ENCODE measurements at regions not wholly inside any gene's neighbourhood (a gene's known extent, or its start where the extent isn't known, plus 50 kb on each side); places are given as distances from the start of the nearest gene placed in this dataset.

GRCh38 chr18:56197241-56197859, 441.0 kb downstream of the TXNL1 start:
- FAIRE-seq (no peak), DNase-seq (ENCODE audit: insufficient read length) (no peak)
- no peak for TF ChIP-seq TAF1 (IDR thresholded peaks at IDR 0.05; ENCODE audit: borderline replicate concordance, low read depth, low read length)
- TF ChIP-seq POLR2A (IDR thresholded peaks at IDR 0.05; ENCODE audit: low read depth, low read length): no peak
- no peak for TF ChIP-seq POLR2AphosphoS5 (IDR thresholded peaks at IDR 0.05; ENCODE audit: low read depth, low read length)

- TF ChIP-seq POLR2A (IDR thresholded peaks at IDR 0.05; ENCODE audit: low read depth, low read length) (no peak), POLR2AphosphoS5 (IDR thresholded peaks at IDR 0.05; ENCODE audit: low read depth, low read length) (no peak), TAF1 (IDR thresholded peaks at IDR 0.05; ENCODE audit: borderline replicate concordance, low read depth, low read length) (no peak)
- FAIRE-seq (no peak), DNase-seq (ENCODE audit: insufficient read length) (no peak)
Measured at GRCh38 chr18:56196495-56197225, 441.7 kb downstream of the TXNL1 start.

GRCh38 chr18:56191334-56191733, 447.1 kb downstream of the TXNL1 start:
- FAIRE-seq: no peak
- DNase-seq (ENCODE audit: insufficient read length): no peak
- no peak for TF ChIP-seq TAF1 (IDR thresholded peaks at IDR 0.05; ENCODE audit: borderline replicate concordance, low read depth, low read length)
- TF ChIP-seq POLR2AphosphoS5 (IDR thresholded peaks at IDR 0.05; ENCODE audit: low read depth, low read length): no peak
- no peak for TF ChIP-seq POLR2A (IDR thresholded peaks at IDR 0.05; ENCODE audit: low read depth, low read length)

- FAIRE-seq: no peak
- TF ChIP-seq POLR2A (IDR thresholded peaks at IDR 0.05; ENCODE audit: low read depth, low read length): no peak
- no peak for TF ChIP-seq POLR2AphosphoS5 (IDR thresholded peaks at IDR 0.05; ENCODE audit: low read depth, low read length)
- TF ChIP-seq TAF1 (IDR thresholded peaks at IDR 0.05; ENCODE audit: borderline replicate concordance, low read depth, low read length): no peak
- DNase-seq (ENCODE audit: insufficient read length): no peak
Measured at GRCh38 chr18:56189615-56190014, 448.8 kb downstream of the TXNL1 start.

GRCh38 chr18:56188529-56189275, 449.7 kb downstream of the TXNL1 start:
- TF ChIP-seq POLR2AphosphoS5 (IDR thresholded peaks at IDR 0.05; ENCODE audit: low read depth, low read length) (no peak), TAF1 (IDR thresholded peaks at IDR 0.05; ENCODE audit: borderline replicate concordance, low read depth, low read length) (no peak), POLR2A (IDR thresholded peaks at IDR 0.05; ENCODE audit: low read depth, low read length) (no peak)
- FAIRE-seq: no peak
- DNase-seq (ENCODE audit: insufficient read length): no peak

- TF ChIP-seq POLR2A (IDR thresholded peaks at IDR 0.05; ENCODE audit: low read depth, low read length) (no peak), POLR2AphosphoS5 (IDR thresholded peaks at IDR 0.05; ENCODE audit: low read depth, low read length) (no peak), TAF1 (IDR thresholded peaks at IDR 0.05; ENCODE audit: borderline replicate concordance, low read depth, low read length) (no peak)
- no peak for FAIRE-seq
Measured at GRCh38 chr18:56186319-56186718, 452.1 kb downstream of the TXNL1 start.

GRCh38 chr18:56185126-56185525, 453.3 kb downstream of the TXNL1 start:
- FAIRE-seq (no peak), DNase-seq (ENCODE audit: insufficient read length) (no peak)
- TF ChIP-seq TAF1 (IDR thresholded peaks at IDR 0.05; ENCODE audit: borderline replicate concordance, low read depth, low read length) (no peak), POLR2A (IDR thresholded peaks at IDR 0.05; ENCODE audit: low read depth, low read length) (no peak), POLR2AphosphoS5 (IDR thresholded peaks at IDR 0.05; ENCODE audit: low read depth, low read length) (no peak)

More at GRCh38 chr18:56186319-56186718, 452.1 kb downstream of the TXNL1 start:
- DNase-seq (ENCODE audit: insufficient read length): no peak

GRCh38 chr18:56176751-56177150, 461.6 kb downstream of the TXNL1 start:
- FAIRE-seq (no peak), DNase-seq (ENCODE audit: insufficient read length) (no peak)
- no peak for TF ChIP-seq POLR2A (IDR thresholded peaks at IDR 0.05; ENCODE audit: low read depth, low read length)
- TF ChIP-seq POLR2AphosphoS5 (IDR thresholded peaks at IDR 0.05; ENCODE audit: low read depth, low read length): no peak
- TF ChIP-seq TAF1 (IDR thresholded peaks at IDR 0.05; ENCODE audit: borderline replicate concordance, low read depth, low read length): no peak

GRCh38 chr18:56175330-56176001, 462.9 kb downstream of the TXNL1 start:
- no peak for TF ChIP-seq POLR2AphosphoS5 (IDR thresholded peaks at IDR 0.05; ENCODE audit: low read depth, low read length)
- TF ChIP-seq POLR2A (IDR thresholded peaks at IDR 0.05; ENCODE audit: low read depth, low read length): no peak
- no peak for TF ChIP-seq TAF1 (IDR thresholded peaks at IDR 0.05; ENCODE audit: borderline replicate concordance, low read depth, low read length)
- DNase-seq (ENCODE audit: insufficient read length): no peak
- FAIRE-seq: no peak

- no peak for FAIRE-seq
- no peak for TF ChIP-seq POLR2A (IDR thresholded peaks at IDR 0.05; ENCODE audit: low read depth, low read length)
- TF ChIP-seq POLR2AphosphoS5 (IDR thresholded peaks at IDR 0.05; ENCODE audit: low read depth, low read length): no peak
- TF ChIP-seq TAF1 (IDR thresholded peaks at IDR 0.05; ENCODE audit: borderline replicate concordance, low read depth, low read length): no peak
- DNase-seq (ENCODE audit: insufficient read length): no peak
Measured at GRCh38 chr18:56173542-56174220, 464.7 kb downstream of the TXNL1 start.

Data from GM12892 (cell line).